MM.1S (cell line): ENCODE measurements at regions not wholly inside any gene's neighbourhood (a gene's known extent, or its start where the extent isn't known, plus 50 kb on each side); places are given as distances from the start of the nearest gene placed in this dataset.

Experiments used
- DNase-seq: peaks from one replicate; pipeline ENCODE4 v3.0.0-alpha.2; 2015
- H2AFZ ChIP-seq: fragments of 300-600 bp; sonication (generic); 2 replicates; pipeline ENCODE4 v1.6.0; 2016; ENCODE audit warnings: antibody characterized with exemption, low read length
- H3F3A ChIP-seq: fragments of 300-600 bp; sonication (generic); 2 replicates; pipeline ENCODE4 v1.6.1; 2016; ENCODE audit warnings: mild to moderate bottlenecking, antibody characterized with exemption, low read length, moderate library complexity, mixed read lengths; ENCODE audit not compliant: insufficient read depth
- H3K27ac ChIP-seq: fragments of 300-600 bp; sonication (generic); 2 replicates; pipeline ENCODE4 v1.5.1; 2016; ENCODE audit warnings: mild to moderate bottlenecking, low read length
- H3K27me3 ChIP-seq: fragments of 300-600 bp; sonication (generic); replicated peaks from 2 replicates; pipeline ENCODE4 v1.6.0; 2016; ENCODE audit warnings: low read length; ENCODE audit not compliant: insufficient read depth
- H3K36me3 ChIP-seq: fragments of 300-600 bp; sonication (generic); replicated peaks from 2 replicates; pipeline ENCODE4 v1.6.1; 2016; ENCODE audit warnings: mild to moderate bottlenecking, low read length, mixed read lengths; ENCODE audit not compliant: insufficient read depth
- H3K4me1 ChIP-seq: fragments of 300-600 bp; sonication (generic); 2 replicates; pipeline ENCODE4 v1.6.1; 2016; ENCODE audit warnings: low read length, mixed read lengths
- H3K4me2 ChIP-seq: fragments of 300-600 bp; sonication (generic); 2 replicates; pipeline ENCODE4 v1.6.0; 2016; ENCODE audit warnings: low read depth, low read length
- H3K4me3 ChIP-seq: fragments of 300-600 bp; sonication (generic); 2 replicates; pipeline ENCODE4 v1.5.1; 2016; ENCODE audit warnings: low read length, mixed read lengths
- H3K79me2 ChIP-seq: fragments of 300-600 bp; sonication (generic); 2 replicates; pipeline ENCODE4 v1.6.1; 2016; ENCODE audit warnings: mixed run types, low read length, mixed read lengths
- H3K9ac ChIP-seq: fragments of 300-600 bp; sonication (generic); 2 replicates; pipeline ENCODE4 v1.6.1; 2016; ENCODE audit warnings: low read length, mixed read lengths
- H3K9me2 ChIP-seq: fragments of 300-600 bp; sonication (generic); replicated peaks from 2 replicates; pipeline ENCODE4 v1.6.1; 2016; ENCODE audit warnings: mild to moderate bottlenecking, low read length, mixed read lengths; ENCODE audit not compliant: insufficient read depth
- H3K9me3 ChIP-seq: fragments of 300-600 bp; sonication (generic); replicated peaks from 2 replicates; pipeline ENCODE4 v1.6.1; 2016; ENCODE audit warnings: mild to moderate bottlenecking, low read length, mixed read lengths; ENCODE audit not compliant: insufficient read depth
- H4K20me1 ChIP-seq: fragments of 300-600 bp; sonication (generic); 2 replicates; pipeline ENCODE4 v1.6.1; 2016; ENCODE audit warnings: mild to moderate bottlenecking, low read length, moderate library complexity, mixed read lengths; ENCODE audit not compliant: insufficient read depth
- EZH2 ChIP-seq: fragments of 300-600 bp; sonication (generic); optimal IDR thresholded peaks from 2 replicates; pipeline ENCODE3; 2017; ENCODE audit warnings: low read depth, mild to moderate bottlenecking, antibody characterized with exemption, low read length, mixed read lengths
- EZH2phosphoT487 ChIP-seq: fragments of 300-600 bp; sonication (generic); IDR thresholded peaks from 2 replicates; pipeline ENCODE4 v1.6.1; 2018; ENCODE audit warnings: antibody characterized with exemption, low read length
- TF ChIP-seq, protein P1 (sequence below): fragments of 300-600 bp; sonication (generic); IDR thresholded peaks from 2 replicates; pipeline ENCODE4 v1.5.1; 2016; ENCODE audit warnings: antibody characterized with exemption, low read length, mixed read lengths

DNA sequence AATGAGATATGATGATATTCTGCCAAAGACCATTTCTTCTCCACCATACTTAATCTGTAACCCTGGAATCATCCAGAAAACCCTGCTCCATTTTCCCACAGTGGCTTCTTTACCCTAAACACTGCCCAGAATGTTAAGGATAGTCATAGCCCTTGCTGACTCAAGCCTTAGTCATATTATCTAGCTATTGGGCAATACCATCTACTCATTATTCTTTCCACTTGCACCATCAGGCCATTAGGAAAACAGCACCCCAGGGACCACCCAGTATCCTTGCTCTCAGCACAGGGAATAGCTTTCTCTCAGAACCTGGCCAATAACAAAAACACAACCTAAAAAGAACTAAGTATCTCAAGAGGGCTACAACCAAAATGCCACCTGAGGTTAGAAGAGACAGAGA, 445.7 kb upstream of the SLC14A2 start:
- no peak overlapping the region for H3K4me3 ChIP-seq
- no peak for DNase-seq
- H3K9me2 ChIP-seq = no peaks in the 10 kb centered on the region
- no peak for TF ChIP-seq EZH2phosphoT487
- H3K4me1 ChIP-seq = no peaks in the 10 kb centered on the region
- H3K79me2 ChIP-seq = no peaks in the 10 kb centered on the region
- no peaks in the 10 kb centered on the region for H4K20me1 ChIP-seq
- H3K36me3 ChIP-seq = no peaks in the 10 kb centered on the region
- no peak overlapping the region for H2AFZ ChIP-seq
- no peak overlapping the region for H3K9ac ChIP-seq
- no peaks in the 10 kb centered on the region for H3F3A ChIP-seq
- no peak overlapping the region for H3K27ac ChIP-seq
- H3K9me3 ChIP-seq = no peaks in the 10 kb centered on the region
- no peak overlapping the region for H3K4me2 ChIP-seq
- no peaks in the 10 kb centered on the region for H3K27me3 ChIP-seq

DNA sequence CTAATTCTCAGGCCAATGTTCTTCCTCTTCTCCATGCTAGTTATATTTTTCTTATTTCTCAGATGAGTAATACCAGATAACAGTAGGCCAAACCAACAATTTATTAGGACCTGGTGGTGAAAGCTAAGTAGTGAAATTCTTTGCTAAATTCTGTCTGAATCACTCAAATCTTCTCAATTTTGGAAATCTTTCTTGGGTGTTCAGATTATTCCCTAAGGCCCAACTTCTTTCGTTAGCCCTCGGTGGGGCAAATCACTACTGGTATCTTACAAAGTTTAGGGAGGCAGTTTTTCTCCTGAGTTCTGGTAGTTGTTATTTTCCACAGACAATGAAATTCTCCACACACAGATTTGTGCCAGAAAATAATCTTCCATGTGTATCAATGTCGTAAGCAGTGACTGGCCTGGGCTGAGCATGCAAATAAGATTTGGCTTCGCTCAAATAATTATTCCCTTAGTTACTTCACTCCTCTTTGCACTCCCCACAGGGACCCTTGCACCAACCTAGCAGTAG, 443.5 kb upstream of the SLC14A2 start:
- H3K9ac ChIP-seq = no peak overlapping the region
- no peaks in the 10 kb centered on the region for H4K20me1 ChIP-seq
- TF ChIP-seq EZH2phosphoT487 (no peak), EZH2 (no peak)
- TF ChIP-seq, protein P1, sequence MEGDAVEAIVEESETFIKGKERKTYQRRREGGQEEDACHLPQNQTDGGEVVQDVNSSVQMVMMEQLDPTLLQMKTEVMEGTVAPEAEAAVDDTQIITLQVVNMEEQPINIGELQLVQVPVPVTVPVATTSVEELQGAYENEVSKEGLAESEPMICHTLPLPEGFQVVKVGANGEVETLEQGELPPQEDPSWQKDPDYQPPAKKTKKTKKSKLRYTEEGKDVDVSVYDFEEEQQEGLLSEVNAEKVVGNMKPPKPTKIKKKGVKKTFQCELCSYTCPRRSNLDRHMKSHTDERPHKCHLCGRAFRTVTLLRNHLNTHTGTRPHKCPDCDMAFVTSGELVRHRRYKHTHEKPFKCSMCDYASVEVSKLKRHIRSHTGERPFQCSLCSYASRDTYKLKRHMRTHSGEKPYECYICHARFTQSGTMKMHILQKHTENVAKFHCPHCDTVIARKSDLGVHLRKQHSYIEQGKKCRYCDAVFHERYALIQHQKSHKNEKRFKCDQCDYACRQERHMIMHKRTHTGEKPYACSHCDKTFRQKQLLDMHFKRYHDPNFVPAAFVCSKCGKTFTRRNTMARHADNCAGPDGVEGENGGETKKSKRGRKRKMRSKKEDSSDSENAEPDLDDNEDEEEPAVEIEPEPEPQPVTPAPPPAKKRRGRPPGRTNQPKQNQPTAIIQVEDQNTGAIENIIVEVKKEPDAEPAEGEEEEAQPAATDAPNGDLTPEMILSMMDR = no peak
- H3K27ac ChIP-seq = no peak overlapping the region
- H3K9me3 ChIP-seq = no peaks in the 10 kb centered on the region
- H3K9me2 ChIP-seq = no peaks in the 10 kb centered on the region
- DNase-seq = no peak
- H2AFZ ChIP-seq = no peak overlapping the region
- H3K4me3 ChIP-seq = no peak overlapping the region
- no peaks in the 10 kb centered on the region for H3K79me2 ChIP-seq
- no peaks in the 10 kb centered on the region for H3K36me3 ChIP-seq
- H3K4me1 ChIP-seq = no peaks in the 10 kb centered on the region
- H3K27me3 ChIP-seq = no peaks in the 10 kb centered on the region
- H3F3A ChIP-seq = no peaks in the 10 kb centered on the region
- H3K4me2 ChIP-seq = no peak overlapping the region

DNA sequence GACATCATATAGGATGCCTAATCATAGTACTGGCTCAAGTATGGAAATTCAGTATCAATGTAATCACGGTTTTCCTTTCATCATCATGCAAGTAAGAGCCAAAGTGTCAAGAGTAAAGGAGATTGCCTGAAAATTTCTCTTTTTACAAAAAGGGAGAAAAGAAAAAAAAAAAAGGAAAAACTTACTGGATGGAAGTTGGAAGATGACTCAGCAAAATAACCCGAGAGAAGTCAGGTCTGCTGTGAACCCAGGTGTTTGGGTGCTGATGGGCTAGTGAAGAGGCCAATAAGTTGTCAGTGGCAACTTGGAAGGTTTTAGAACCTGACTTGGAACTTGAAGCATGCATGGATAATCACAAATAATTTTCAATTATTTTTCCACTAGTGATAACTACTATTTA, 441.9 kb upstream of the SLC14A2 start:
- no peaks in the 10 kb centered on the region for H3F3A ChIP-seq
- no peaks in the 10 kb centered on the region for H3K79me2 ChIP-seq
- TF ChIP-seq EZH2phosphoT487 = no peak
- TF ChIP-seq, protein P1 = no peak
- no peak for TF ChIP-seq EZH2
- H3K9ac ChIP-seq = no peak overlapping the region
- no peaks in the 10 kb centered on the region for H4K20me1 ChIP-seq
- H3K36me3 ChIP-seq = no peaks in the 10 kb centered on the region
- H3K4me3 ChIP-seq = no peak overlapping the region
- H2AFZ ChIP-seq = no peak overlapping the region
- no peak for DNase-seq
- no peaks in the 10 kb centered on the region for H3K9me3 ChIP-seq
- H3K4me2 ChIP-seq = no peak overlapping the region
- no peak overlapping the region for H3K27ac ChIP-seq
- no peaks in the 10 kb centered on the region for H3K4me1 ChIP-seq
- H3K9me2 ChIP-seq = no peaks in the 10 kb centered on the region
- H3K27me3 ChIP-seq = no peaks in the 10 kb centered on the region

DNA sequence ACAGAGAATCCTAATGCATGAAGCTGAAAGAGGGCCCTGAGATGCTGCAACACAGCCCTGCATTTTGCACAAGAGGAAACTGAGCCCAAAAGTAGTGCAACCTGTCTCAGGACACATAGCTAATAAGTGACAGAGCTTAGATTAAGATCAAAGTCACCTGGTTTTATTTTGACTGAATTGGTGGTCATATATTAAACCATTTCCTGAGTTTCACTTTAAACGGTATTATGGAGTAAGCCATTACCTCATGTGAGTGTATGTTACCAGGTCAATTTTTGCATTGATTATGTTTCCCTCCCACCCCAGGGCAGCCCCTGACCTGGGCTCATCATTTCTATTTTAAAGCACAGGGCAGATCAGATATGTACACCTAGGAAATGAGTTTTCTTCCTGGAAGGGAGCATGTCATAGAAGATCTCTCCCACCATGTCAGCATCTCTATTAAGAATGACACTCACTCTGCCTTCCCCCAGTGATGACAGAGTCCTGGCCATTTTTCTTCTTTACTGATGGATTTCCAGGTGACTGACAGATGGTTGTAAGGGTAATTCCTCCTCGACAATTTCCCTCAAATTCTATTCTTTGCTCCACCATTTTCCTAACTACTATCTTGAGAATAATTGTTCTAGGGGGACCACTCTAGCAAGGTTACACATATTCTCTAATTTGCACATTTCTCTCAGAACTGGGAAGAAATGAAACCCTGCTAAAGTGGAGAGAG, 441.3 kb upstream of the SLC14A2 start:
- Histone ChIP-seq H3K79me2 (no peaks in the 10 kb centered on the region), H3F3A (no peaks in the 10 kb centered on the region), H2AFZ (no peak overlapping the region), H3K4me2 (no peak overlapping the region), H3K27me3 (no peaks in the 10 kb centered on the region), H3K4me1 (no peaks in the 10 kb centered on the region), H3K36me3 (no peaks in the 10 kb centered on the region), H3K4me3 (no peak overlapping the region), H3K9me2 (no peaks in the 10 kb centered on the region), H3K27ac (no peak overlapping the region), H4K20me1 (no peaks in the 10 kb centered on the region), H3K9me3 (no peaks in the 10 kb centered on the region), H3K9ac (no peak overlapping the region)
- TF ChIP-seq EZH2 (no peak), EZH2phosphoT487 (no peak)
- TF ChIP-seq, protein P1 = no peak
- DNase-seq = no peak
